GM13977 (cell line): ENCODE measurements at regions not wholly inside any gene's neighbourhood (a gene's known extent, or its start where the extent isn't known, plus 50 kb on each side); places are given as distances from the start of the nearest gene placed in this dataset.

ENCODE experiments used
- DNase-seq: peaks from one replicate; pipeline ENCODE4 v3.0.0; 2012; ENCODE audit warnings: low spot score
- in situ Hi-C: fragments of 300-500 bp; cut with MboI; formaldehyde crosslinking; loops from one replicate; pipeline ENCODE4 v1.12.0; 2022; ENCODE audit warnings: low sequenced_read_pairs, low pct_unique_long_range_greater_than_20kb, mixed read lengths, inconsistent platforms; ENCODE audit not compliant: unreplicated experiment
- TF ChIP-seq, protein P1 (sequence below): IDR thresholded peaks from 2 replicates; pipeline ENCODE4 v1.5.1; 2012; ENCODE audit warnings: mild to moderate bottlenecking, control low read depth; ENCODE audit not compliant: insufficient read depth; ENCODE audit errors: extremely low read depth, missing control alignments

DNA sequence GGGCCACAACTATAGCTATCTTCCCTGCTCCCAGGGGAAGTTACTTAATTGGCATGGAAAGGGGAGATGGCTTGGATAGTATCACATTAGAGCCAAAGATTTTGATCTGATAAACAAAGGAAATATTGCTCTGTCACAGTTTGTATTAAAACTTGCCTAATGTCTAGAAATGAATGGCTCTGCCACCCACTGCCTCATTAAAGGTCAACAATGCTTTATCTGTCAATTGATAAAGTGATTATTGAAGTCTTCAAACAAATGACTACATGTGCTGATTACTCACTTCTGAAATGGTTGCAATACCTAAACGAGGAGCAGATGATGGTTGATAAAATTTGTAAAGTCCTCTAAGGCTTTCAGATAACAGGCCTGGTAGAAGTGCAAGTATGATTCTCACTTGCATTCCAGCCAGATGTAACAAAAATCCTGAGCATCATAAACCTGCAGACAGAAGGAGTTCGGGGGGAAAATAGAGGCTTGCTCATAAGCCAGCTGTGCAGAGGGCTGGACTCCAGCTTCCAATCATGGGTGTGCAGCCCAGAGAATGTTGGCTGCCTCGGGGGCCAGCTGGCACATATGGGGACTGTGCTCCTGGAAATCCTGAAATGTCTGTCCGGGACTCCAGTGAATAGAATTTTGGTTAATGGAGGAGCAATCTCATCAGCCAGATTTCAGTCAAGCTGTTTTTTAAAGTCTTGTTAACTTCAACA, 200.5 kb upstream of the SLC27A6 start:
- in situ Hi-C loops = no loop called here
- TF ChIP-seq, protein P1, sequence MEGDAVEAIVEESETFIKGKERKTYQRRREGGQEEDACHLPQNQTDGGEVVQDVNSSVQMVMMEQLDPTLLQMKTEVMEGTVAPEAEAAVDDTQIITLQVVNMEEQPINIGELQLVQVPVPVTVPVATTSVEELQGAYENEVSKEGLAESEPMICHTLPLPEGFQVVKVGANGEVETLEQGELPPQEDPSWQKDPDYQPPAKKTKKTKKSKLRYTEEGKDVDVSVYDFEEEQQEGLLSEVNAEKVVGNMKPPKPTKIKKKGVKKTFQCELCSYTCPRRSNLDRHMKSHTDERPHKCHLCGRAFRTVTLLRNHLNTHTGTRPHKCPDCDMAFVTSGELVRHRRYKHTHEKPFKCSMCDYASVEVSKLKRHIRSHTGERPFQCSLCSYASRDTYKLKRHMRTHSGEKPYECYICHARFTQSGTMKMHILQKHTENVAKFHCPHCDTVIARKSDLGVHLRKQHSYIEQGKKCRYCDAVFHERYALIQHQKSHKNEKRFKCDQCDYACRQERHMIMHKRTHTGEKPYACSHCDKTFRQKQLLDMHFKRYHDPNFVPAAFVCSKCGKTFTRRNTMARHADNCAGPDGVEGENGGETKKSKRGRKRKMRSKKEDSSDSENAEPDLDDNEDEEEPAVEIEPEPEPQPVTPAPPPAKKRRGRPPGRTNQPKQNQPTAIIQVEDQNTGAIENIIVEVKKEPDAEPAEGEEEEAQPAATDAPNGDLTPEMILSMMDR = no peak
- no peak for DNase-seq

DNA sequence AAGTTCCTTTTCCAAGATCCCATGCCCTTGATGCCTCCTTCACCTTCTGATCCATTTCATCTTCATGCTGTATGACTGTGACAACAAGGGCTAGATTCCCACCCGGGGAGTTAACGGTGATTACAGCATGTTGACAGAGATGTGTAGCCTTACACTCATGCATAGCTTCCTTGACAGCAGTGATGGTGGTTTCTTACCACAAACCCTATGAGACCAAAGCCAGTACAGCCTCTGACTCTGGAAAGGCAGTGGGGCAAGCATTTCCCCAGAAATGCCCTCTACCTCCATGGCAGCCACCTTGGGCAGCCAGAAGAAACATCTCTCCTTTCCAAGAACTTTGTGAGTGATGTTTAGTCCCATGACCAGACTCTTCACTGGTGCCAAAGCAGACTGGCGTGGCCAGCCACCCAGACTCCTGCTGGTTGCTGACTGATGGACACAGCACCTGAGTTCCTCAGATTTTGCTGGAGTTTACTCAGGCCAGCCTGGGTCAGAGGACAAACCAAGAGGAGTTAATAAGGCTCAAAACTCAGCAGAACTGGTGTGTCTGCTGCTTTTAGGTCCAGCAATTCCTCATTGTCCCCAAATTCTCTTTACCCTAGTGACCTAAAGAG, 199.7 kb upstream of the SLC27A6 start:
- in situ Hi-C loops = no loop called here
- DNase-seq = no peak
- TF ChIP-seq, protein P1 = no peak

DNA sequence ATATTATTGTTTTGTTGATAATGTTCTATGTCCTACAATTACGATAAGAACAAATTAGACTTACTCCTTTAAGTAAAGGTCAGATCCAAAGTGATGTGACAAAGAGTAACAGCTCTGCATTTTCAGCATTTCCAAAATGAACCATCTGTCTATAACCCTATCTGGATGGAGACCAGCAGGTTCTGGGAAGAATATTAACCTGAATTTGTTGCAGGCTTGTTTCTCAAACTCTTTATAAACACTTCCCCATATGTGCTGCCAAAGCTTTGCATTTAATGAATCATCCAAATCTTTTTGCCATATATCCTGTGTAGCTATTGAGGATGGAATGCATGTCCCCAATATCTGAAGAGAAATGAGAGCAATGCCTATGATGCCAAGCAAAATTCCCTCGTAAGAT, 198.9 kb upstream of the SLC27A6 start:
- in situ Hi-C loops = no loop called here
- TF ChIP-seq, protein P1 = no peak
- no peak for DNase-seq

DNA sequence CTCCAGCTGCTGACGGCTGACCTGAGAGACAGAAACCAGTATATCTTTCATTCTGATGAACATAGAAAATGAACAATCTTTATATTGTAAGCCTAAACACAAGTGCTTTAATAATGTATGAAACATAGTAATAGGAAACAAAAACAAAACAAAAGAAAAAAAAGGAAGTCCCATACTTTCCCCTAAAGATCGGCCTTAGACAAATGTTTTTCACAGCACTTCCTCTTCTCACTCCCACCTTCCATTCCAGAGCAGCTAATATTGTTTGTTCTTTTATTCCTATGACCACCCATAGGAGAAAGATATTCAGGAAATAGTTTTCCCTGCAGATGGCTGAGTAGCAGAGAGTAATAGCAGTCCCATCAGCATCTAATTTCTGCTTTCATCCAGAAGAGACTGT, 194.4 kb upstream of the SLC27A6 start:
- TF ChIP-seq, protein P1 = no peak
- no peak for DNase-seq

DNA sequence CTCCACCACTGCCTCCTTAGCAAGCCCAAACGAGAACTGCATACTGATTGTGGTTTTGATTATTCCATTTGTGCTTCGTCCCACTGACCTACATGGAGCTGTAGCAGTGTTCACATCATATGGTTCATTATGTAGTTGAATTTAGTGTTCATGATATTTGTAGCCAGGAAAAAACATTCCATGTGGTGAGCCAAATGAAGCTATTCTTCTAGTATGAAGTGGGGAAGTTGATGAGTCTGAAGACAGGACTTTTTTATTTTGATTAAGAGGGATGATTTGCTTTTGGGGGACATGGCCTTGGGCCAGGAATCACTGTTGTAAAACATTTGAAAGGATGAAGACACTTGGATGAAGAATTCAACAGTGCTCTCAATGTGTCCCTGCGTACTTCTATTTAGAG, 192.9 kb upstream of the SLC27A6 start:
- no peak for DNase-seq
- TF ChIP-seq, protein P1 = no peak
- in situ Hi-C loops = no loop called here

More for the DNA sequence above, 194.4 kb upstream of the SLC27A6 start:
- in situ Hi-C loops = no loop called here

DNA sequence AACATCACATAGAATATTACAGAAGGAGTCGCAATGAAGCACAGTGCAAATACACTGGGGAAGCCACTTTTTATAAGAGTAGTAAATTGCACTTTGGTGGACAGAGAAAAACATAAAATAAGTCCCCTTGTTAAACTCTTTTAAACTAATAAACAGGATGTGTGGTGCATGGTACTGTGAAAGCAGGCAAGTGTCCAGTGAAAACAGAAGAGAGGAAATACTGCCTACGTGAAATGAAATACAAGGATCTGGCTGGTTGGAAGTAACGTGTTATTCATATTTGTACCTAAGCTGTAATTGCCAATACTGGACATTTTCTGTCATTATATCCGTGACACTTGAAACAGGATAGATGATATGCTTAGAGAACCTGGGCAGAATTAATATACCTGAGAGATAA, 191.9 kb upstream of the SLC27A6 start:
- TF ChIP-seq, protein P1 = no peak
- DNase-seq = no peak
- in situ Hi-C loops = no loop called here
